Dedifferentiated amniotic fluid mesenchymal stem cell (primary cell): ENCODE measurements at regions not wholly inside any gene's neighbourhood (a gene's known extent, or its start where the extent isn't known, plus 50 kb on each side); places are given as distances from the start of the nearest gene placed in this dataset.

ENCODE experiments used
- DNase-seq: peaks from one replicate; pipeline ENCODE4 v3.0.0-alpha.2; 2016; ENCODE audit errors: extremely low spot score

DNA sequence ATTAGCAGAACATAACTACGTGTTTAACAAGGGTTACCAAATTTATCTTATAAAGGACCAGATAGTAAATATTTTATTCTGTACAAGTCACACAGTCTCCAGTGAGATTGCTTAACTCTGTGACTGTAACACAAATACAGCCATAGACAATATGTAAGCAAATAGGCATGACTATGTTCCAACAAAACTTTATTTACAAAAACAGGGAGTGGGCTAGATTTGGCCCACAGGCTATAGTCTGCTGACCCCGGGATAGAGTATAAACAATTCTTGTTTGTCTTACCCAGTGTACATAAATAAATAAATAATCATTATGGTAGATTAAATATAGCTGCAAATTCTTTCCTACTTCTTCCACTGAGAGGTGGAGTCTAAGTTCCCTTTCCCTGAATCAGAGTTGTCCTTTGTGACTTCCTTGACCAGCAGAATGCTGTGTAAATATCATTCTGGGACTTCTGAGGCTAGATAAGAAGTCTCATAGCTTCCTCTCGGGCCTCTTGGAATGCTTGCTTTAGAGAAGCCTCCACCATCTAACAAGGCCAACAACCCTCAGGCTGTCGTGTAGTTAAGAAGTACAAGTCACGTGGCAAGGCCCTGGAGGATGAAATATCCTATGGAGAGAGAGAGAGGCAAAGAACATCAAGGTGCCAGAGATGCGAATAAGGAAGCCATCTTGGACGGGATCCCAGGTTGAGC lies 59.1 kb upstream of the TMEM244 start:
- no peak for DNase-seq

DNA sequence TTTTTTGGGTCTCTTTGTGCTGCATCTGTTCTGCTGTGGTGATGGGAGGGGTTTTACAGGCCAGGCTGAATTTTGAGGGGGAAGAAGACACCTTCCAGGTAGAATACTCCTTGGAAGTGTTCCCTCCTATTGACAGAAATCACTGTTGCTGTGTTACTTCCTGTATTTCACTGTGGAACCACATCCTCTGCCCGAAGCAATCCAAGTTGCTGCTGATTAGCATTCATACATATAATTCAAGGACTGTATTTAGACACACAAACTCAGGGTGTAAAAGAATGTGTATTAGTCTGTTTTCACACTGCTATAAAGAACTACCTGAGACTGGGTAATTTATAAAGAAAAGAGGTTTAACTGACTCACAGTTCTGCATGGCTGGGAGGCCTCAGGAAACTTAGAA lies 50.6 kb upstream of the TMEM244 start:
- no peak for DNase-seq
